CD4-positive, alpha-beta T cell treated with Interferon alpha-2 for 1 hour (primary cell): ENCODE measurements at regions not wholly inside any gene's neighbourhood (a gene's known extent, or its start where the extent isn't known, plus 50 kb on each side); places are given as distances from the start of the nearest gene placed in this dataset.

Experiments
- DNase-seq, 2 donors: peaks; one replicate each; pipeline ENCODE4 v3.0.0-alpha.2; 2020 to 2022

- no peak for DNase-seq
Measured at GRCh38 chr3:22236490-22237270, 485.7 kb upstream of the ZNF385D start.

- no peak for DNase-seq
Measured at GRCh38 chr3:22239011-22239410, 488.0 kb upstream of the ZNF385D start.

GRCh38 chr3:22241110-22241509 is 490.1 kb upstream of the ZNF385D start:
- no peak for DNase-seq

- no peak for DNase-seq
Measured at GRCh38 chr3:22244761-22245521, 493.9 kb upstream of the ZNF385D start.

GRCh38 chr3:22245811-22246583 is 495.0 kb upstream of the ZNF385D start:
- no peak for DNase-seq

- DNase-seq: no peak
Measured at GRCh38 chr3:22249658-22250057, 498.6 kb upstream of the ZNF385D start.

- DNase-seq: no peak
Measured at GRCh38 chr3:22257252-22257651, 506.2 kb upstream of the ZNF385D start.

- no peak for DNase-seq
Measured at GRCh38 chr3:22262386-22262785, 511.4 kb upstream of the ZNF385D start.

GRCh38 chr3:22263042-22263441 is 512.0 kb upstream of the ZNF385D start:
- no peak for DNase-seq

GRCh38 chr3:22265403-22265802 is 514.4 kb upstream of the ZNF385D start:
- DNase-seq: no peak

- DNase-seq: no peak
Measured at GRCh38 chr3:22269831-22270230, 518.8 kb upstream of the ZNF385D start.

- no peak for DNase-seq
Measured at GRCh38 chr3:22276351-22276750, 525.3 kb upstream of the ZNF385D start.

- DNase-seq: no peak
Measured at GRCh38 chr3:22284559-22284958, 533.5 kb upstream of the ZNF385D start.

- no peak for DNase-seq
Measured at GRCh38 chr3:22288756-22289155, 537.7 kb upstream of the ZNF385D start.

- no peak for DNase-seq
Measured at GRCh38 chr3:22292681-22293080, 541.7 kb upstream of the ZNF385D start.

- no peak for DNase-seq
Measured at GRCh38 chr3:22296601-22297000, 545.6 kb upstream of the ZNF385D start.

GRCh38 chr3:22297436-22297835 is 546.4 kb upstream of the ZNF385D start:
- DNase-seq: no peak

GRCh38 chr3:22306454-22306853 is 555.4 kb upstream of the ZNF385D start:
- DNase-seq: no peak

- DNase-seq: no peak
Measured at GRCh38 chr3:22308871-22309270, 557.9 kb upstream of the ZNF385D start.

GRCh38 chr3:22315925-22316324 is 564.9 kb upstream of the ZNF385D start:
- DNase-seq: no peak

GRCh38 chr3:22318325-22318724 is 567.3 kb upstream of the ZNF385D start:
- no peak for DNase-seq

- DNase-seq: no peak
Measured at GRCh38 chr3:22319446-22319845, 568.4 kb upstream of the ZNF385D start.

- DNase-seq: no peak
Measured at GRCh38 chr3:22322861-22323260, 571.9 kb upstream of the ZNF385D start.

- DNase-seq: no peak
Measured at GRCh38 chr3:22326305-22326704, 575.3 kb upstream of the ZNF385D start.
